Activated CD4-positive, alpha-beta T cell treated with anti-CD3 and anti-CD28 coated beads, Interleukin-2, Interleukin-6, amounts not matched to agents 100 ng/mL and 50 ng/mL, durations not matched to agents 16 hours and 8 hours (primary cell): ENCODE measurements at regions not wholly inside any gene's neighbourhood (a gene's known extent, or its start where the extent isn't known, plus 50 kb on each side); places are given as distances from the start of the nearest gene placed in this dataset.
"Not testable (repeated sequence)": the region's sequence is repeated elsewhere in the genome, so short reads cannot be mapped to it uniquely, and the experiment has no call there.

Experiments used
- DNase-seq: peaks from one replicate; pipeline ENCODE4 v3.0.0-alpha.2; 2020

GRCh38 chr1:143694085-143694484 lies 277.7 kb downstream of the FAM72C start:
- no peak for DNase-seq

GRCh38 chr1:143691971-143692529 lies 279.7 kb downstream of the FAM72C start:
- no peak for DNase-seq

GRCh38 chr1:143691400-143691891 lies 280.3 kb downstream of the FAM72C start:
- DNase-seq = peak; percentile 6

- no peak for DNase-seq
These were observed 282.0 kb downstream of the FAM72C start for GRCh38 chr1:143689781-143690180.

- DNase-seq = no peak
These were observed 291.5 kb downstream of the FAM72C start for GRCh38 chr1:143680304-143680703.

- DNase-seq = no peak
These were observed 298.8 kb downstream of the FAM72C start for GRCh38 chr1:143672983-143673382.

- no peak for DNase-seq
These were observed 304.1 kb downstream of the FAM72C start for GRCh38 chr1:143667730-143668129.

GRCh38 chr1:143666851-143667250 lies 304.9 kb downstream of the FAM72C start:
- no peak for DNase-seq

- DNase-seq = no peak
These were observed 306.2 kb downstream of the FAM72C start for GRCh38 chr1:143665606-143666005.

GRCh38 chr1:143663056-143663455 lies 308.7 kb downstream of the FAM72C start:
- DNase-seq = not testable (repeated sequence)

GRCh38 chr1:143661418-143662101 lies 310.2 kb downstream of the FAM72C start:
- DNase-seq = no peak

- no peak for DNase-seq
These were observed 311.3 kb downstream of the FAM72C start for GRCh38 chr1:143660354-143660941.

- DNase-seq = no peak
These were observed 318.4 kb downstream of the FAM72C start for GRCh38 chr1:143653429-143653802.

- no peak for DNase-seq
These were observed 318.9 kb downstream of the FAM72C start for GRCh38 chr1:143652744-143653428.

GRCh38 chr1:143652187-143652586 lies 319.6 kb downstream of the FAM72C start:
- no peak for DNase-seq

GRCh38 chr1:143651350-143651992 lies 320.3 kb downstream of the FAM72C start:
- no peak for DNase-seq

GRCh38 chr1:143644035-143644434 lies 327.8 kb downstream of the FAM72C start:
- not testable (repeated sequence) for DNase-seq

- DNase-seq = no peak
These were observed 328.5 kb downstream of the FAM72C start for GRCh38 chr1:143643148-143643885.

- DNase-seq = no peak
These were observed 345.9 kb downstream of the FAM72C start for GRCh38 chr1:143625886-143626285.

GRCh38 chr1:143619851-143620250 lies 351.9 kb downstream of the FAM72C start:
- no peak for DNase-seq

- no peak for DNase-seq
These were observed 360.6 kb downstream of the FAM72C start for GRCh38 chr1:143611159-143611558.

- no peak for DNase-seq
These were observed 361.6 kb downstream of the FAM72C start for GRCh38 chr1:143610196-143610595.
